Cortex of kidney (tissue), 1 donor: ENCODE measurements at regions not wholly inside any gene's neighbourhood (a gene's known extent, or its start where the extent isn't known, plus 50 kb on each side); places are given as distances from the start of the nearest gene placed in this dataset.

Source experiments
- DNase-seq: peaks from one replicate; lab custom pipeline; 2025; lab: John Stamatoyannopoulos, UW

DNA sequence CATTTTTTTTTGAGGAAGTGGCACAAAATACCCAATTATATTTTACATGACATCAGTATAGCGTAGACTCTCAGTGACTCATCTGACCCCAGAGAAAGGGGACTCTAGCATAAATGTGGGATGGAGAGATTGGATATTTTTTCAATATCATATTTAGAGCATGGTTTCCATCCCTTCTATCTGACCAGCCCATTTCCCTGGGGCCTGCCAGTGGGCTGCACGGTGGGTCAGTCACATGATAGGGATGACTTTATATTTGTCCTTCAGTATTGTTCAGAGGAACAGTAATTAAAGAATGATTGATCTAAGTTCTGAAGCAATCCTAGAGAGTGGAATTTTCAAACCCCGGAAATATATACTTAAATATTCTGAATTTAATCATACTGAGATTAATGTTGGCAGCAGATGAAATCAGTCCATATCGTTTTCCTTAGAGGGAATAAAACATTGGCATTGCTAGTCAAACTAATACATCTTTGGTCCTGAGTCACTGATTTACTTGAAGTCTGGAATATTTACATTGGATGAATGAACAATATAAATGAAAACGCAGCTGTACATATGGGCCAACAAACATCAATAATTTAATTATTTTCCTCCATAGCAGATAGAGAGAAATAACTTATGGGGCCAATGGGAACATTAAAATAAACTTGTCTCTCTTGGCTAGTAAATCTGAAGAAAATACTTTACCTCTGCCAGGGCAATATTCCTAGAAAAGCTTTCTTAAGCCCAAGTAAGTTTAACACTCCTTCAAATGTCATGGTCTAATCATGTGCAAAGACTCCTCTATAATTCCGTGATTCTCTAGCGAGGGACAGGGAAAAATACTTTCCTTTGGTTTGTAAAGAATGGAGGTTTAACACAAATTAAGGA lies 563.6 kb upstream of the PKDCC start:
- no peak for DNase-seq

DNA sequence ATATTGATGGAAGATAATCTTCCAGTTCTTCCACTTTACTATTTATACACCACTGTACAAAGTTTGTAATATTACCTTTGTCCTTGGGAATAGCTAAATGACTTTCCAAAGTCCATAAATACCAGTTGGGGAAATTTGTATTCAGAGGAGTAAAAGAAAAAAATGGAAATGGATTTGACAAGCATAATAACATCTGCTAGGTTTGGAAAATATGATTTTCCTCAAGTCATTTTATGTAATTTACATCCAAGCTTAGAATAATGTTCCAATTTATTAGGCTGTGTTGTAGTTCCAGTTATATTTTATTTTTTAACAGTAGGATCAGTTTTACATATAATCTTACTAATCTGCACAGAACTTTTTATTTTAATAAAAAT lies 563.0 kb upstream of the PKDCC start:
- DNase-seq: no peak

DNA sequence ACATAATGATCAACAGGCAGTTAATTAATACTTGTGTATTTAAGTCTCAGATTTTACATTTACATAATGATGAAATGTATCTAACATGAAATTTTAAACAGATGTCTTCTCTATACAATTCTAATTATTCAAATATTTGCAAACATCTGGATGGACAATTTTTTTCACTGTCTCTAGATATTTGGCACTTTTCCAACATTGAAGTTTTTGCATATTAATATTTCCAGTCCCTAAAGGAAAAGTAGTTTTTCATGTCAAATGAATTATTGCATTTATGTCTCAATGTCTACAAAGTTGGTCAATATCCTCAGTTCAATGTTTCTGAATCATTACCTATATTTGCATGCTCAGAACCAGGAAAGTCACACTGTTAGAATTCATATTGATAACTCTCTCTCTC lies 560.9 kb upstream of the PKDCC start:
- no peak for DNase-seq

- DNase-seq: no peak
Observed at GRCh38 chr2:41488888-41489287, 558.9 kb upstream of the PKDCC start.

- DNase-seq: no peak
Observed at GRCh38 chr2:41489638-41490037, 558.2 kb upstream of the PKDCC start.

- DNase-seq: no peak
Observed at GRCh38 chr2:41495050-41495449, 552.8 kb upstream of the PKDCC start.

- DNase-seq: no peak
Observed at GRCh38 chr2:41496908-41497307, 550.9 kb upstream of the PKDCC start.

- no peak for DNase-seq
Observed at GRCh38 chr2:41498781-41499180, 549.0 kb upstream of the PKDCC start.

GRCh38 chr2:41500895-41501294 lies 546.9 kb upstream of the PKDCC start:
- DNase-seq: no peak

- no peak for DNase-seq
Observed at GRCh38 chr2:41502752-41503151, 545.1 kb upstream of the PKDCC start.

DNA sequence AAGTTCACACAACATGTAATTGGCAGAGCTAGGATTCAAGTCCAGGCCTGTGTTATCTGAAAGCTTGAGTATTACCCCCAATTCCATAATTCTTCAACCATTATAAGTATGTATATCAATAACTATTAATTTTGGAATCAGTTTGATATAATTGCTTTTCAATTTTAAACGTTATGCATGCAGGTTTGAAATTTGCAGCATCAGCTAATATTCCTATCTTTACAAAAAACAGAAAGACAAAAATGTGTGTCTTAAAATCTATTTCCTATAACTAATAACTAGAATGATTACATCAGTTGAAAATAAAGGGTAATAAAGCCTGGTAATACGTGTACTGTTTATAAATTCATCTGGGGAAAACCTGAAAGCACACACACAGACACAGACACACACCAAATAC lies 543.3 kb upstream of the PKDCC start:
- DNase-seq: no peak

- DNase-seq: no peak
Observed at GRCh38 chr2:41510108-41510507, 537.7 kb upstream of the PKDCC start.

DNA sequence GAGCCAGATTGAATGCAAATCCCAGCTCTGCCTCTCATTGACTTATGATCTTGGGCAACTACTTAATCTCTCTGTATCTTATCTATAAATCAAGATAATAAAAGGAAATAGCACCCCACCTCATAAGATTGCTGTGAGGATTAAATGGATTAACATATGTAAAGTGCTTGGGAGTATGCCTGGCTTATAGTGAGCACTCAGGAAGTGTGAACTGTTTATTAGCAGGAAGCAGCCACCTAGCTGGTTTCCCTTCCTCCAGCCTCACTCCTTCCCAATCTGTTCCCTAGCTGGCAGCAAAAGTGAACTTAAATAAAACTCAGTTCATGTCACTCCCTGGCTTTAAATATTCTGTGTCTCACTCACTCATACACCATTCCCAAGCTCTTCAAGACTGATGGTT lies 526.6 kb upstream of the PKDCC start:
- no peak for DNase-seq

DNA sequence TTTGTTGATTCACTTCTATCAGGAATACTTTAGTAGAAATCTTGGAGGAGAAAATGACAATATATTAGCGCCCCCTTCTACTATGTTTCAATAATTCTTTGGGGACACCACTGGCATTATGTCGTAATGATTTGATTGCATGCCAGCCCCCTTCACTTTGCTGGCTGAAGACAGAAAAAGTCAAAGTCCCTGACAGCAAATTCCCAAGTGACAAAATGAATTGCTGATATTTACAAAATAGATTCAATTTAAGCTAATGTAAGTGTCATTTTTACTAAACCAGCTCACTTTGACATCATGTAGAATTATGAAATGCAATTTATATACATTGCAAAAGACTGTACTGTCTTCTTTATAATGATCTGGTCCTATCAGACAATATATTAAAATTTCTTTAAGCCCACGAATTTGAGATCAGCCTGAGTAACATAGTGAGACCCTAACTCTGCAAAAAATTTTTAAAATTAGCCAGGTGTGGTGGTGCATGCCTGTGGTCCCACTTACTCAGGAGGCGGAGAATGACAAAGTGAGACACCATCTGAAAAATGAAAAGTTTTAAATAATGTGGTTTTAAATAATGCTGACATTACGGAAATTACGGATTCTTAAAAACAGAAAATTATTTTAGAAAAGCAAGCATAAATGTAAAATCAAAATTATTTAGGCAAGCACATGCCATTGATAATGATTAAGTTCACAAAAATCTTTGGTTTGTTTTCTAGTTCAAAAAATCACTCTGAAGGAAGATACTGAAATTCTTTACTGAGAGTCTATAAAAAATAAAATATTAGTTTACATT lies 520.1 kb upstream of the PKDCC start:
- DNase-seq: no peak

DNA sequence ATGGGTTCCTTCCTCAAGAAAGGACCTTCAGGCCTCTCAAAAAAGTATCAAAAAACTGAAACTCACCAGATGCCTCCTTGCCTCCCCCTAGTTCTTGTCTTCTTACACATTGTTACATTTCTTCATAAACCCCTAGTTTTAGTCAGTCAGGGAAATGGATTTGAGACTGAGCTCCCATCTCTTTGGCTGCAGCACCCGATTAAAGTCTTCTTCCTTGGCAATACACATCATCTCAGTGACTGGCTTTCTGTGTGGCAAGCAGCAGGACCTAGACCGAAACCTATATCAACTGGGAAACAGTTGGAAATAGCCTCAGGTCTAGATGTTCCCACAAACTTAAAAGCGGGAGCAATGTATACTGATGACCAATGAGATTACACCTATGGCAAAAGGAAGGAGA lies 512.2 kb upstream of the PKDCC start:
- no peak for DNase-seq

- no peak for DNase-seq
Observed at GRCh38 chr2:41540272-41540998, 507.4 kb upstream of the PKDCC start.

DNA sequence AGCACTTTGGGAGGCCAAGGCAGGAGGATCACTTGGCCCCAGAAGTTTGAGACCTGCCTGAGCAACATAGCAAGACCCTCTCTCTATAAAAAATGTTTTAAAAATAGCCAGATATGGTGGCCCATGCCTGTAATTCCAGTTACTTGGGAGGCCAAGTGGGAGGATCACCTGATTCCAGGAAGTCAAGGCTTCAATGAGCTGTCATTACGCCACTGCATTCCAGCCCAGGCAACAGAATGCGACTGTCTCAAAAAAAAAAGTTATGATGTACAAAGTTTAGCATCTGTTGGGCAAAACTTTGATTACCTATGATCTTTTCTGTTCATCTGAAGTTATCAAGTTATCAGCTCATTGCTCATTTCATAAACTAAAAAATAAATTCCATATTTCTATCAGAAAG lies 504.1 kb upstream of the PKDCC start:
- no peak for DNase-seq

DNA sequence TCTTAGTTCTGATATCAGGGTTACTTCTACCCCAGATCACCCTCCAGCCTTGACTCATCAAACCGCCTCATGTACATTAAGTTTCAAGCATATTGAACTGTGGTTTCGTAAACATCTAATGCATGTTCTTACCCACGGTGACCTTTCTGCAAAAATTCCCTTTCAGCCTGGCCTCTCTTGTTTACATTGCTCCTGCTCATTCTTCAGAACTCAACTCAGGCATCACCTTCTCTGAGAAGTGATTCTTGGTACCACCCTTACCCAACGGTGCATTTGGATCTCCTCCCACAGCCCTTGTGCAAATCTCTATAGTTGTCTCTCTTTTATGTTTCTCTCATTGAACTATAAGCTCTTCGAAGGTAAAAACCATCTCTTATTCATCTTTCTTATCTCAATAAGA lies 503.1 kb upstream of the PKDCC start:
- no peak for DNase-seq

DNA sequence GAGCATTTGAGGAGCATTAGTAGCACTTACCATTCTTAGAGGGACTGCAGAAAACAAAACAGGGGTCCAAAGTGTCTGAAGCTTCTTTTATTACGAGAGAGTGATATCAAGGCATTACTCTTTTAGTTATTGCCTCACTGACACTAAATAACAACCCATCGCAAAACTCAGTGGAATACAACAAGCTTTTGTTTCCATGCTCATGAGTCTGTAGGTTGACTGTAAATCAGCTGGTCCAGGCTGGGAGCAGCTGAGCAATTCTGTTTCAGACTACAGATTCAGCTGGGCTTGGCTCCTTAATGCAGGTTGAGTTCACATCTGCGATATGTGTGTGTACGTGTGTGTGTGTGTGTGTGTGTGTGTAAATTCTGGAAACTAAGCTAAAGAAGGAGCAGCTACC lies 501.8 kb upstream of the PKDCC start:
- no peak for DNase-seq

- DNase-seq: no peak
Observed at GRCh38 chr2:41568648-41569047, 479.2 kb upstream of the PKDCC start.

DNA sequence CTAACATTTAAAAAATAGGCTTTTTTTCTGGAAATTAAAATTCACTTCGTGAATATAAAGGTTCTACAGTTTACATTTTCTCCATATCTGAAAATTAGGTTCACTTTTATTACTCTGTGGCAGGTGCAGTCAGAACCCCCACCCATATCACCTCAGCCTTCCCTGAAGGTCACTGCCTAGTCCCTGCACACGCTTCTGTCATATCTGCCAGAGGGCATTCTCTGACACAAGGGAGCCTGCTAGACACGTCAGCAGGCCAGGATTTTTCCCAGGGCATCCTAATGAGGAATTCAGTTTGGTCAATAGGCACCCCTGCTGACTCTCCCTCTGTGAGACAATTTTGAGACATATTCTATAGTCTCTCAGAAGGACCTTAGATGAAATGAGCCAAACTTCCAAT lies 475.7 kb upstream of the PKDCC start:
- no peak for DNase-seq

DNA sequence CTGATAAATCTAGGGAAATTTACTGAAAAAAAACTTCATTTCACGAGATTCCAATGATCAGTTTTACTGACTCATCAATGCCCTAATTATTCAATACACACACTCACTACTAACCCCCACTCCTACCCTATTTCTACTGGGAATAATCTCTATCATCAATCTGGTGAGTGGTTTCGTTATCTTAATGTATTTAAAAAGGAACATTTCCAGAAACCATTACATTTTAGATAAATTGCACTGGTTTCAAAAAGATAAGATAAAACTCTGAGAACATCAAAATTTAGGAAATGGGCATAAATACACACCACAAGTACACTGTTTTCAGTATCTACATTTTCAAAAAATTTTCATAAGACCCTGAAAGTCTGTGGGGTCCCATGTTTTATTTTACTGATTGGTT lies 471.4 kb upstream of the PKDCC start:
- DNase-seq: no peak

DNA sequence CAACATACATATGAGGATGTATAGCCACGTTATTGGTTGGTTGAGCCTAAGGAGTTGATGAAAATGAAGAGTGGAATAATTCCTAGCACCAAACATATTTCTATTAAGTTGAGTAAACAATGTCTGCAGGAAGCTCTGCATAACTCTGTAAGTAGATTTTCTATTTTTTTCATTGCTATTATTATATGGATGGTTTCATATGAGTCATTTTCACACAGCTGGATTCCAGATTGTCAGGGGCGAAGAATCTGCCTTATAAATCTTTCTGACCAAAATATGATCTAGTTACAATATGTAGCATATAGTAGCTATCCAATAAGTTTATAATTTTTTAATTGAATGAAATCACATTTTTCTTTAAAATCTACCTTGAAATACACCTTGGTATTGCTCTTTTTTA lies 468.0 kb upstream of the PKDCC start:
- no peak for DNase-seq
